B cell (primary cell): ENCODE measurements at regions not wholly inside any gene's neighbourhood (a gene's known extent, or its start where the extent isn't known, plus 50 kb on each side); places are given as distances from the start of the nearest gene placed in this dataset.

Experiments
- ATAC-seq: fragments of 200-7000 bp; cut with Tn5 transposase; one replicate; pipeline ENCODE4 v1.10.0; 2021; ENCODE audit warnings: low read depth, mild to moderate bottlenecking, moderate number of reproducible peaks, moderate library complexity
- CTCF ChIA-PET: fragments of 350-600 bp; sonication (Branson Sonifier 250); formaldehyde crosslinking; loops from one replicate; lab custom pipeline; 2021; ENCODE audit warnings: antibody characterized with exemption, inconsistent platforms; lab: Charles Lee
- POLR2A ChIA-PET: fragments of 350-600 bp; sonication (Branson Sonifier 250); formaldehyde crosslinking; loops from one replicate; lab custom pipeline; 2021; ENCODE audit warnings: antibody characterized with exemption; lab: Charles Lee
- DNase-seq: peaks from one replicate; pipeline ENCODE4 v3.0.0; 2013
- H2AFZ ChIP-seq: 2 replicates; pipeline ENCODE4 v1.6.1; 2012; ENCODE audit warnings: mild to moderate bottlenecking, low read depth, low read length; ENCODE audit not compliant: insufficient read depth, poor library complexity, severe bottlenecking
- H3K27ac ChIP-seq, 2 donors: 1 replicate in 1 of 2; 2 replicates in 1 of 2; pipeline ENCODE4 v1.5.1; 2012 to 2013; ENCODE audit warnings: low read length in 2 of 2, mild to moderate bottlenecking in 2 of 2, moderate library complexity in 1 of 2
- H3K27me3 ChIP-seq, 4 experiments: fragments of 200-600 bp in 1 of 4; sonication (generic) in 1 of 4; replicated peaks in 1 of 4; 1 replicate in 2 of 4; 2 replicates in 2 of 4; pipeline versions ENCODE4 v1.6.1 to v1.7.0; 2013 to 2016; ENCODE audit warnings: low read length in 3 of 4, mild to moderate bottlenecking in 2 of 4, mixed read lengths in 1 of 4, moderate library complexity in 1 of 4; ENCODE audit not compliant: insufficient read depth in 4 of 4, control insufficient read depth in 3 of 4; ENCODE audit errors: control extremely low read depth in 1 of 4
- H3K36me3 ChIP-seq, 2 experiments: replicated peaks in 1 of 2; 1 replicate in 1 of 2; 2 replicates in 1 of 2; pipeline versions ENCODE4 v1.6.1 to v1.7.1; 2013; ENCODE audit warnings: low read length in 1 of 2; ENCODE audit not compliant: insufficient read depth in 2 of 2, control insufficient read depth in 1 of 2; ENCODE audit errors: control extremely low read depth in 1 of 2, extremely low read depth in 1 of 2
- H3K4me1 ChIP-seq, 2 donors: fragments of 200-600 bp in 1 of 2; sonication (generic) in 1 of 2; 1 replicate in 1 of 2; 2 replicates in 1 of 2; pipeline versions ENCODE4 v1.5.1 to v1.6.1; 2013 to 2017; ENCODE audit warnings: low read length in 2 of 2; ENCODE audit not compliant: control insufficient read depth in 2 of 2, insufficient read depth in 2 of 2
- H3K4me2 ChIP-seq: replicated peaks from 2 replicates; pipeline ENCODE3; 2012; ENCODE audit warnings: mild to moderate bottlenecking, low read depth, low read length; ENCODE audit not compliant: poor library complexity, severe bottlenecking
- H3K4me3 ChIP-seq, 5 experiments: fragments of 200-600 bp in 1 of 5; sonication (generic) in 1 of 5; 1 replicate in 3 of 5; 2 replicates in 2 of 5; pipeline versions ENCODE4 v1.5.1 to v1.7.0; 2011 to 2016; ENCODE audit warnings: low read length in 4 of 5, mild to moderate bottlenecking in 4 of 5, low read depth in 2 of 5, control low read depth in 1 of 5, moderate library complexity in 1 of 5; ENCODE audit not compliant: insufficient read depth in 1 of 5; ENCODE audit errors: control extremely low read depth in 1 of 5, extremely low read depth in 1 of 5
- H3K79me2 ChIP-seq: fragments of 200-600 bp; sonication (generic); one replicate; pipeline ENCODE4 v1.6.0; 2016; ENCODE audit warnings: low read length; ENCODE audit not compliant: control insufficient read depth, insufficient read depth
- H3K9ac ChIP-seq: fragments of 200-600 bp; sonication (generic); 2 replicates; pipeline ENCODE4 v1.6.1; 2017; ENCODE audit warnings: mild to moderate bottlenecking, low read length, moderate library complexity
- H3K9me3 ChIP-seq, 3 donors: one replicate each; pipeline versions ENCODE4 v1.6.1 to v1.7.1; 2013; ENCODE audit warnings: low read length in 2 of 3; ENCODE audit not compliant: control insufficient read depth in 2 of 3, insufficient read depth in 1 of 3; ENCODE audit errors: control extremely low read depth in 1 of 3
- H4K20me1 ChIP-seq: 2 replicates; pipeline ENCODE4 v1.6.0; 2012; ENCODE audit warnings: mild to moderate bottlenecking, low read length; ENCODE audit not compliant: insufficient read depth, control insufficient read depth, poor library complexity, severe bottlenecking
- H3K27ac Mint-ChIP-seq: one replicate; pipeline ENCODE4 v1.8.0; 2021; ENCODE audit warnings: mixed read lengths
- H3K27me3 Mint-ChIP-seq: one replicate; pipeline ENCODE4 v1.8.0; 2021; ENCODE audit warnings: mixed read lengths
- H3K4me1 Mint-ChIP-seq: one replicate; pipeline ENCODE4 v1.8.0; 2021; ENCODE audit warnings: mixed read lengths
- H3K4me3 Mint-ChIP-seq: one replicate; pipeline ENCODE4 v1.8.0; 2021; ENCODE audit warnings: mixed read lengths
- H3K9me3 Mint-ChIP-seq: one replicate; pipeline ENCODE4 v1.8.0; 2022; ENCODE audit warnings: mixed read lengths; ENCODE audit not compliant: insufficient read depth
- CTCF ChIP-seq: fragments of 200-600 bp; IDR thresholded peaks from one replicate; pipeline ENCODE4 v1.8.0; 2022; ENCODE audit warnings: antibody characterized with exemption, mild to moderate bottlenecking
- EZH2 ChIP-seq: IDR thresholded peaks from 2 replicates; pipeline ENCODE4 v1.6.1; 2012; ENCODE audit warnings: borderline replicate concordance, low read depth, mild to moderate bottlenecking, moderate library complexity, low read length; ENCODE audit not compliant: insufficient read depth, poor library complexity, severe bottlenecking
- WGBS: methylation state at CpG from one replicate; pipeline ENCODE4 v1.1.5; 2013; ENCODE audit warnings: missing lambda C conversion rate; ENCODE audit not compliant: insufficient coverage; 5-methylcytosine and 5-hydroxymethylcytosine counted together
- intact Hi-C: fragments of 100-400 bp; cut with micrococcal nuclease; formaldehyde crosslinking; loops from one replicate; pipeline ENCODE4 v1.10.0; 2022

GRCh38 chr4:181739031-181739430, 504.2 kb upstream of the TENM3 start:
- DNase-seq (no peak), ATAC-seq (no peak)
- no peaks in the 10 kb centered on the region for H3K4me1 Mint-ChIP-seq
- Histone ChIP-seq H4K20me1 (no peaks in the 10 kb centered on the region), H2AFZ (no peak overlapping the region), H3K79me2 (no peaks in the 10 kb centered on the region), H3K4me2 (no peak overlapping the region), H3K36me3 (no peaks in the 10 kb centered on the region), H3K27ac (no peak overlapping the region), H3K9ac (no peak overlapping the region), H3K4me3 (no peak overlapping the region), H3K9me3 (no peaks in the 10 kb centered on the region), H3K27me3 (no peaks in the 10 kb centered on the region), H3K4me1 (no peaks in the 10 kb centered on the region)
- no peak overlapping the region for H3K27ac Mint-ChIP-seq
- no peaks in the 10 kb centered on the region for H3K27me3 Mint-ChIP-seq
- ChIA-PET CTCF (no interaction called here), POLR2A (no interaction called here)
- H3K4me3 Mint-ChIP-seq, result no peak overlapping the region
- H3K9me3 Mint-ChIP-seq, result peaks cover 2% of the 10 kb centered on the region
- no peak for TF ChIP-seq EZH2
- TF ChIP-seq CTCF, result no peak
- 86% methylated on average over 2 of the region's 6 CpGs for WGBS
- intact Hi-C loops, result no loop called here

DNA sequence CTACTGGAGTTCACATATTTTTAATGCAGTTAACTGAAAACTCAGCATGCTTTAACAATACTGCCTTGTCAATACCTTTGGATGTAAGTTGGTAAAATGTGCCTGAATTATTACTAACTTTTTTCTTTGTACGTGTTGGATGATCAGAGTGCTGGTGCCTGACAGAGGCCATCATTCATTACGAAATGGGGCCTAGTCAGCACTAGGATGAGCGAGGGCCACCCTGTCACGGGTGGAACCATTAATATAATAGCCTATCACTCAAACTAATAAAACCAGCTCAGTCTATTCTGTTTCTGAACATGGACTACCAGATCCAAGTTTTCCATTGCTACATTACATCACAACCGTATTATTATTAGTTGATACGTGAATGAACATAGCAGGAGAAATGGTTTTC, 501.7 kb upstream of the TENM3 start:
- TF ChIP-seq EZH2, result no peak
- TF ChIP-seq CTCF, result no peak
- Mint-ChIP-seq H3K4me3 (no peak overlapping the region), H3K4me1 (no peaks in the 10 kb centered on the region), H3K27me3 (no peaks in the 10 kb centered on the region), H3K27ac (no peak overlapping the region), H3K9me3 (no peaks in the 10 kb centered on the region)
- H3K27me3 ChIP-seq, result no peaks in the 10 kb centered on the region
- ChIA-PET CTCF (no interaction called here), POLR2A (no interaction called here)
- H3K27ac ChIP-seq, result no peak overlapping the region
- DNase-seq (no peak), ATAC-seq (no peak)
- H3K36me3 ChIP-seq, result no peaks in the 10 kb centered on the region
- no peak overlapping the region for H3K9ac ChIP-seq
- H3K4me3 ChIP-seq, result no peak overlapping the region
- no peak overlapping the region for H3K4me2 ChIP-seq
- H3K79me2 ChIP-seq, result no peaks in the 10 kb centered on the region
- H2AFZ ChIP-seq, result no peak overlapping the region
- WGBS, result 78% methylated on average over 3 of the region's 6 CpGs
- no peaks in the 10 kb centered on the region for H3K4me1 ChIP-seq
- no peaks in the 10 kb centered on the region for H3K9me3 ChIP-seq
- intact Hi-C loops, result no loop called here
- no peaks in the 10 kb centered on the region for H4K20me1 ChIP-seq
